ENCODE measurements at regions not wholly inside any gene's neighbourhood (a gene's known extent, or its start where the extent isn't known, plus 50 kb on each side); places are given as distances from the start of the nearest gene placed in this dataset.
"Not testable (repeated sequence)": the region's sequence is repeated elsewhere in the genome, so short reads cannot be mapped to it uniquely, and the experiment has no call there.

- TF ChIP-seq, protein P1, sequence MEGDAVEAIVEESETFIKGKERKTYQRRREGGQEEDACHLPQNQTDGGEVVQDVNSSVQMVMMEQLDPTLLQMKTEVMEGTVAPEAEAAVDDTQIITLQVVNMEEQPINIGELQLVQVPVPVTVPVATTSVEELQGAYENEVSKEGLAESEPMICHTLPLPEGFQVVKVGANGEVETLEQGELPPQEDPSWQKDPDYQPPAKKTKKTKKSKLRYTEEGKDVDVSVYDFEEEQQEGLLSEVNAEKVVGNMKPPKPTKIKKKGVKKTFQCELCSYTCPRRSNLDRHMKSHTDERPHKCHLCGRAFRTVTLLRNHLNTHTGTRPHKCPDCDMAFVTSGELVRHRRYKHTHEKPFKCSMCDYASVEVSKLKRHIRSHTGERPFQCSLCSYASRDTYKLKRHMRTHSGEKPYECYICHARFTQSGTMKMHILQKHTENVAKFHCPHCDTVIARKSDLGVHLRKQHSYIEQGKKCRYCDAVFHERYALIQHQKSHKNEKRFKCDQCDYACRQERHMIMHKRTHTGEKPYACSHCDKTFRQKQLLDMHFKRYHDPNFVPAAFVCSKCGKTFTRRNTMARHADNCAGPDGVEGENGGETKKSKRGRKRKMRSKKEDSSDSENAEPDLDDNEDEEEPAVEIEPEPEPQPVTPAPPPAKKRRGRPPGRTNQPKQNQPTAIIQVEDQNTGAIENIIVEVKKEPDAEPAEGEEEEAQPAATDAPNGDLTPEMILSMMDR (IDR thresholded peaks at IDR 0.05) = not testable (repeated sequence)
- TF ChIP-seq POLR2AphosphoS5 (IDR thresholded peaks at IDR 0.05; ENCODE audit: low read depth, low read length); TCF7L2 (IDR thresholded peaks at IDR 0.05; ENCODE audit: low read depth, low read length); REST (IDR thresholded peaks at IDR 0.05; ENCODE audit: insufficient read depth in 1 of 2, low read depth in 2 of 2, low read length in 1 of 2); SIN3A (IDR thresholded peaks at IDR 0.05; ENCODE audit: borderline replicate concordance, insufficient read depth, low read depth, low read length): not testable (repeated sequence)
Observed at GRCh38 chr16:21372862-21373261, 94.8 kb upstream of the CRYM start.
